ENCODE measurements at regions not wholly inside any gene's neighbourhood (a gene's known extent, or its start where the extent isn't known, plus 50 kb on each side); places are given as distances from the start of the nearest gene placed in this dataset.

DNA sequence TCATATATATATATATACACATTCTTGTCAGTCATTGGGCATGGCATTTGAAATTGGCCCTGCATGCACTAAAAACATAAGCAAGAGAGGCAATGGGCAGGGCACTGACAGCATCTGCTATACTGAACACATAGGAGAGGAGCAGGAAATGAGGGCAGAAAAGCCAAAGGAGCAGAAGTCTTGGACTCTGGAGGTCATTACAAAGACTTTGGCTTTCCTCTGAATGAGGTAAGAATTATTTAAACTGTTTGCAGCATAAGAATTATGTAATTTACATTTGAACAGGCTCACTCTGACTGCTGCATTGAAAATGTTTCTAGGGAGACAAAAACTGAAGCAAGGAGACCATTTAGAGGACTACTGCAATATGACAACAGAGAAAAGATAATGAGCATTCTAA, 396.5 kb downstream of the PRDM5 start:
- DNase-seq (ENCODE audit: low read depth in 3 of 3, low spot score in 1 of 3): no peak

DNA sequence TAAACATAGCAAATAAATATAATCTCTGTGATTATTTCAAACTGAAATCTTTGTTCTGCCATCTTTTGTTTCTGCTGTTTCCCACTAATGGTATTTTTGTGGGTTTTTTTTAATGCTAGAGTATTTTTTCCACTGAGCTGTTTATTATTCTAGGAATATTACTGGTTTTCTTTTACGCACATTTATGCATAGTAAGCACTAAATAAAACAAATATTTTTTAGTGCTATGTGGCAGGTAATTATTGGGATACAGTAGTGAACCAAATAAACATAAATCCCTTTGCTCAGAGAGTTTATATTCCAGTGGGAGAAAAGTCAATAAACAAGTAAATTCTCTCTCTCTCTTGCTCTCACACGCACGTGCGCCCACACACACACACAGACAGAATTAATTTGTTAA, 397.4 kb downstream of the PRDM5 start:
- no peak for DNase-seq (ENCODE audit: low read depth in 3 of 3, low spot score in 1 of 3)

DNA sequence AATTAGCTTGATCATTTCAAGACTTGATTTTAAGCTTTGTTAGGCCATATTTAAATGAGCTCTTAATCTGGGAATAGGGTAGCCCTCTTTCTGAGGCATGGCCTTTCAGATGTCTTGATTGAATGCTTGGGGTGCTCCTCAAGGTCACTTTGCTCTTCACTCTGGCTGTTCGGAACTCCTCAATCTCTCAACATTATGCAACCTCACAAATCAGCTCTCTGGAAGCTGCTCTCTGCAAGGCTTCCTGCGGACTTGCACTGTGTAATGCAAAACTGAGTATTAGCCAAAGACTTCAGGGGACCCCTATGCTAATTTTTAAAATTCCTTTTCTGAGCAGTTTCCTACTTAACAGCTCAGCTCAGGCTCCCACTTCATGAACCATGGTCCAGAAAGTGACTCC, 398.3 kb downstream of the PRDM5 start:
- DNase-seq (ENCODE audit: low read depth in 3 of 3, low spot score in 1 of 3): no peak

- DNase-seq (ENCODE audit: low read depth in 3 of 3, low spot score in 1 of 3): no peak
Observed at GRCh38 chr4:120520761-120521160, 401.8 kb downstream of the PRDM5 start.

- no peak for DNase-seq (ENCODE audit: low read depth in 3 of 3, low spot score in 1 of 3)
Observed at GRCh38 chr4:120517966-120518365, 404.6 kb downstream of the PRDM5 start.

DNA sequence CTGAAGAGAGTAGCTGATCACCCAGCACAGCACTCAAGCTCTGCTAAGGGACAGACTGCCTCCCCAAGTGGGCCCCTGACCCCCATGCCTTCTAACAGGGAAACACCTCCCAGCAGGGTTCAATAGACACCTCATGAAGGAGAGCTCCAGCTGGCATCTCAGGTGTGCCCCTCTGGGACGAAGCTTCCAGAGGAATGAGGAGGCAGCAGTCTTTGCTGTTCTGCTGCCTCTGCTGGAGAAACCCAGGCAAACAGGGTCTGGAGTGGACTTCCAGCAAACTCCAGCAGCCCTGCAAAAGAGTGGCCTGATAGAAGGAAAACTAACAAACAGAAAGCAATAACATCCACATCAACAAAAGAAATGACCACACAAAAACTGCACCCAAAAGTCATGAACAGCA, 412.8 kb downstream of the PRDM5 start:
- no peak for DNase-seq (ENCODE audit: low read depth in 3 of 3, low spot score in 1 of 3)

- no peak for DNase-seq (ENCODE audit: low read depth in 3 of 3, low spot score in 1 of 3)
Observed at GRCh38 chr4:120509222-120509621, 413.3 kb downstream of the PRDM5 start.

DNA sequence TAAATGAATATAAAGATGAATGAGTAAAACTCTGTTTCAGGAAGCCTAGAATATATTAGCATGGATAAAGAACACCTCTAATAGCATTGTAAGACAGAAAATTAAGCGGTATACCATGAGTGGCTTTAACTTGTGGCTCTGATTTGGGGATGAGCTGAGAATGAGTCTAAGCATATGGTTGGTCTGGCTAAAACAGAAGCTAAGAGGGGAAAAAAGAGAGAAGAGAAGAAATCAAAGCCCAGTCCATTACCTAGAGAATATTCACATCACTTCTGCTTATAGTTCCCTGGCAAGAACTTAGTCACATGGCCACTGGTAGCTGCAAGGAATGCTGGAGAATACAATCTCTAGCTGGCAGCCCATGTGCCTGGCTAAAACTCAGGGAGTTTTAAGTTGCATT, 414.5 kb downstream of the PRDM5 start:
- no peak for DNase-seq (ENCODE audit: low read depth in 3 of 3, low spot score in 1 of 3)

GRCh38 chr4:120506536-120506935, 416.0 kb downstream of the PRDM5 start:
- no peak for DNase-seq (ENCODE audit: low read depth in 3 of 3, low spot score in 1 of 3)

DNA sequence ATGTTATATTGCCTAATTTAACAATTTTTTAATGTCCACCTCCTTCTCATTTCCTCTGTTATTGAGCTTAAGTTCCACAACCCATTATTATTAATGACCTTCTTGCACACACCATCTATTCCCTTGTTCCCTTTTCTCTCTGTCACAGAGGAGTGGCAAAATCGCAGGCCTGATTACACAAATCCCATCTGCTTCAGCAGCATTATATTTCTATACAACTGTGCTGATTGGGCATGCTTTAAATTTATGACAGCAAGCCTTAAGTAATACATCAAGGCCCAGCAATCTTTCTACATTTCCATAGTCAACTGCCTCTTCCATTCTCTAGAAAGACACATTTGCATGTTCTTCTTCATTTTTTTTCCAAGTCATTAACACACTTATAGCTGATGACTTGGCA, 423.8 kb downstream of the PRDM5 start:
- no peak for DNase-seq (ENCODE audit: low read depth in 3 of 3, low spot score in 1 of 3)

GRCh38 chr4:120491481-120491880, 424.8 kb upstream of the MAD2L1 start:
- no peak for DNase-seq (ENCODE audit: low read depth in 3 of 3, low spot score in 1 of 3)

DNA sequence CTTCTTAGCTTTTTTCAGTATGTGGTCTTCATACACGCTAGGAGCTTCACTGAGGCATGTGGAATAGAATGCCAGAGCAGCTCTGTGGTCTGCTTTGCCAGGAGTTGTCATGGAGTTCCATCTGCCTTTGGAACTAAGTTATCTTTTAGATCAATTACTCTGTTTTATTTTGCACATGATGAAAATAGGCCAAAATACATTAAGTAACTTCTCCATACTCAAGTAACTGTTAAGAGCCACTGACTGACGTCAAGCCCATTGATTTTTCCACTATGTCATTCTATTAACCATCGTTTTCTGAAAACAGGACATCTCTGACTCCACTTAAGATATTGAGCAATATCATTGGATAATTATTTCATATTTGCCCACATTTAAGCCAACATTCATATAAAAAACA, 415.1 kb upstream of the MAD2L1 start:
- DNase-seq (ENCODE audit: low read depth in 3 of 3, low spot score in 1 of 3): no peak

- DNase-seq (ENCODE audit: low read depth in 3 of 3, low spot score in 1 of 3): no peak
Observed at GRCh38 chr4:120472447-120473131, 405.9 kb upstream of the MAD2L1 start.

GRCh38 chr4:120466429-120466828, 399.8 kb upstream of the MAD2L1 start:
- DNase-seq (ENCODE audit: low read depth in 3 of 3, low spot score in 1 of 3): no peak

DNA sequence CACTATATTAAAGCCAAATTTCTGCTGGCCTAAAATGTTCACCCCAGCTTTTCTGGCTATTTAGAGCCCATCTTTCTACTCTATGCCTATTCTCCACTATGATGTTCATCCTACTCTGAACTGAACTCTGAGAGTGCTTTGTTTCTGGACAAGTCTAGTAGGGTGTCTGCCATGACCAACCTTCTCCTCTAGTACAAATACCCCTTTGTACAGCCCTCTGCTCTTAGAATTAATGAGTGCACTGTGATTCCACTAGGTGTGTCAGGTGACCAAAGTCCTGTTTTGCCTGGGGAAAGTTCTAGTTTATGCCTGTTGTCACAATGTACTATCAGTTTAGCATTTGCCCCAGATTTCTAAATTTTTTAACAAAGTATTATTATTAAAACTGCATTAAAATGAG, 388.1 kb upstream of the MAD2L1 start:
- DNase-seq (ENCODE audit: low read depth in 3 of 3, low spot score in 1 of 3): no peak

GRCh38 chr4:120452536-120452935, 385.9 kb upstream of the MAD2L1 start:
- no peak for DNase-seq (ENCODE audit: low read depth in 3 of 3, low spot score in 1 of 3)

- no peak for DNase-seq (ENCODE audit: low read depth in 3 of 3, low spot score in 1 of 3)
Observed at GRCh38 chr4:120452001-120452400, 385.4 kb upstream of the MAD2L1 start.

DNA sequence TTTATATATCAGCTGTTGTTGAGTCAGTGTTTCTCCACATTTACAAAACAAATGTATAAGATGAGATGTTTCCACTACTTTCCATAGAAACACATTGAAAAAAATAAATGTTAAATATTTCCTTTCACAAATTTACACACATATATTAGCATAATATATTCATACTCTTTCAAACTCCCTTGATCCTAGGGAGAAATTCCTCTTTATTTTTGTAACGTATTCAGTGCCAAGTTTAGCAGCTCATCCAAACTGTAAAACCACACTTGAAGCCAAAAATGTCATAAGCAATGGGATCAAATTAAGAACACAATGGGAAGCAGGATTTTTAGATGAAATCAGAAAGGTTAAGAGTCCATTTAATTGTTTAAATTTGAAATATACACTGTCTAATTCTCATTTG, 381.1 kb upstream of the MAD2L1 start:
- DNase-seq (ENCODE audit: low read depth in 3 of 3, low spot score in 1 of 3): no peak

- DNase-seq (ENCODE audit: low read depth in 3 of 3, low spot score in 1 of 3): no peak
Observed at GRCh38 chr4:120446051-120446567, 379.5 kb upstream of the MAD2L1 start.

DNA sequence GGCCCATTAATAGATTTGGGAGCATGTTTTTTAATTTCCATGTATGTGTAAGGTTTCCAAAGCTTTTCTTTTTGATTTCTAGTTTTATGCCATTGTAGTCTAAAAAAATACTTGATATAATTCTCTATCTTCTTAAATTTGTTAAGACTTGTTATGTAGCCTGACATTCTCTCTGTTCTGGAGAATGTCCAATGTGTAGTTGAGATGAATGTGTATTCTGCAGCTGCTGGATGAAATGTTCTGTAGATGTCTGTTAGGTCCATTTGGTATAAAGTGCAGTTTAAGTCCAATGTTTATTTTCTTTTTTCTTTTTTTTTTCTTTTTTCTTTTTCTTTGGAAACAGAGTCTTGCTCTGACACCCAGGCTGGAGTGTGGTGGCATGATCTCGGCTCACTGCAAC, 378.5 kb upstream of the MAD2L1 start:
- DNase-seq (ENCODE audit: low read depth in 3 of 3, low spot score in 1 of 3): no peak

DNA sequence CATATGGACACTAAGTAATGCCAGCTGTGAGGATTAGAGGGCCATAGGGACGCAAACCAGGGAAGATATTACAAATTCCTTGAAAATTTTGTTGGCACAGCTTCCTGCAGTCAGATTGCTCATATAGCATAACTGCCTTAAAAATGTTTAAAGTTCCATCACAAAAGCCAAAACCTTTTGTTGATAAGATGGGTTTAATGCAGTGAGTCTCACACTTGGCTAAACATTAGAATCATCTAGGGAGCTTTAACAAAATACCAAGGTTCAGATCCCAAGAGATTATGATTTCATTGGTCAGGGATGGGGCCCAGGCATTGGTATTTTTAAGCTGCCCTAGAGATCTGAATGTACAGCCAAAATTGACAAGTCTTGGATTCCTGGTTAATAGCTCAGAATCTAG, 376.5 kb upstream of the MAD2L1 start:
- DNase-seq (ENCODE audit: low read depth in 3 of 3, low spot score in 1 of 3): no peak

DNA sequence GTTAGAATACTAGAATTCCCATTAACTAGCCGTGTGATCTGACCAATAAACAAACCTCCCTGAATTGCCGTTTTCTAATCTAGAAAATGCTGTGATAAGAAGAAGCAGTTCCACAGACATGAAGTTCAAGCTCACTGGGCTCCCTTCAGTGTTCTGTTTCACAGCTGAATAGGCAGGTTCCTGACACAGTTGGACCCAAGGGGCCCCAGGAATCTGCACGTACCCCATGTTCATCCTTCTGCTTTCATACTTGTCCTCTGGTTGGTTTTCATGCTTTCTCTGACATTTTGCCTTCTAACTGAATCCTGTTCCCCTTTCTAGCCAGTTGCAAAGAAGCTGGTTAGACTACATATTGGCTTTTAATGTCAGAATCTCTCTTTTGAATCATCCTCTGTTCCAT, 374.1 kb upstream of the MAD2L1 start:
- DNase-seq (ENCODE audit: low read depth in 3 of 3, low spot score in 1 of 3): no peak

GRCh38 chr4:120435179-120435578, 368.5 kb upstream of the MAD2L1 start:
- DNase-seq (ENCODE audit: low read depth in 3 of 3, low spot score in 1 of 3): no peak
